Caco-2 (cell line): ENCODE measurements at regions not wholly inside any gene's neighbourhood (a gene's known extent, or its start where the extent isn't known, plus 50 kb on each side); places are given as distances from the start of the nearest gene placed in this dataset.

Source experiments
- BruUV-seq: library from RNA; stranded (reverse); fragments of 400-500 nt; replicated peaks from 2 replicates; lab custom pipeline; 2021; lab: Mats Ljungman, UMichigan
- CTCF ChIA-PET: fragments of 300-600 bp; sonication (Branson Sonifier 250); formaldehyde crosslinking; loops from one replicate; lab custom pipeline; 2022; ENCODE audit warnings: antibody characterized with exemption; lab: Charles Lee
- POLR2A ChIA-PET: fragments of 300-600 bp; sonication (Branson Sonifier 250); formaldehyde crosslinking; loops from one replicate; lab custom pipeline; 2022; ENCODE audit warnings: antibody characterized with exemption; lab: Charles Lee
- DNase-seq, 2 experiments: peaks; one replicate each; pipeline versions ENCODE4 v3.0.0 to v3.0.0-alpha.2; 2020 to 2022
- H3K27me3 ChIP-seq: replicated peaks from 2 replicates; pipeline ENCODE4 v1.6.0; 2011; ENCODE audit warnings: low read length; ENCODE audit not compliant: control insufficient read depth, insufficient read depth
- H3K36me3 ChIP-seq: 2 replicates; pipeline ENCODE4 v1.5.1; 2011; ENCODE audit warnings: low read length; ENCODE audit not compliant: control insufficient read depth, insufficient read depth
- H3K4me1 ChIP-seq: fragments of 250-450 bp; sonication (Bioruptor Pico); 2 replicates; pipeline ENCODE4 v1.5.1; 2020; ENCODE audit warnings: mild to moderate bottlenecking
- H3K4me3 ChIP-seq: 2 replicates; pipeline ENCODE4 v1.5.1; 2011; ENCODE audit warnings: low read depth, mild to moderate bottlenecking, control low read depth, low read length
- H3K9me3 ChIP-seq: fragments of 250-450 bp; sonication (Bioruptor Pico); 2 replicates; pipeline ENCODE4 v1.5.1; 2020; ENCODE audit warnings: mild to moderate bottlenecking, moderate library complexity
- H3K27ac Mint-ChIP-seq: one replicate; pipeline ENCODE4 v1.8.0; 2022; ENCODE audit warnings: mixed read lengths; ENCODE audit not compliant: unreplicated experiment
- H3K27me3 Mint-ChIP-seq: one replicate; pipeline ENCODE4 v1.8.0; 2022; ENCODE audit warnings: mixed read lengths; ENCODE audit not compliant: insufficient read depth, unreplicated experiment
- H3K36me3 Mint-ChIP-seq: one replicate; pipeline ENCODE4 v1.8.0; 2022; ENCODE audit warnings: mild to moderate bottlenecking, mixed read lengths; ENCODE audit not compliant: insufficient read depth, unreplicated experiment
- H3K4me1 Mint-ChIP-seq: one replicate; pipeline ENCODE4 v1.8.0; 2022; ENCODE audit warnings: low read depth, mixed read lengths; ENCODE audit not compliant: unreplicated experiment
- H3K4me3 Mint-ChIP-seq: one replicate; pipeline ENCODE4 v1.8.0; 2022; ENCODE audit warnings: mild to moderate bottlenecking, moderate library complexity, mixed read lengths; ENCODE audit not compliant: unreplicated experiment
- H3K9me3 Mint-ChIP-seq: one replicate; pipeline ENCODE4 v1.8.0; 2022; ENCODE audit warnings: mixed read lengths; ENCODE audit not compliant: unreplicated experiment
- intact Hi-C: fragments of 100-400 bp; cut with micrococcal nuclease; formaldehyde crosslinking; loops from one replicate; pipeline ENCODE4 v1.10.0; 2022; ENCODE audit not compliant: unreplicated experiment
- TF ChIP-seq, protein P1 (sequence below), 2 experiments: fragments of 200-600 bp in 1 of 2; IDR thresholded peaks; 1 replicate in 1 of 2; 2 replicates in 1 of 2; pipeline versions ENCODE4 v1.5.1 to v1.8.0; 2011 to 2022; ENCODE audit warnings: antibody characterized with exemption in 1 of 2, control low read depth in 1 of 2, inconsistent platforms in 1 of 2, low read depth in 1 of 2, low read length in 1 of 2, mild to moderate bottlenecking in 1 of 2, moderate library complexity in 1 of 2; ENCODE audit not compliant: insufficient read depth in 1 of 2, severe bottlenecking in 1 of 2, unreplicated experiment in 1 of 2

- Mint-ChIP-seq H3K27me3 (no peaks in the 10 kb centered on the region), H3K36me3 (peaks cover 5% of the 10 kb centered on the region), H3K9me3 (peaks cover 11% of the 10 kb centered on the region), H3K4me1 (no peaks in the 10 kb centered on the region), H3K4me3 (no peak overlapping the region), H3K27ac (no peak overlapping the region)
- no peak for DNase-seq
- POLR2A ChIA-PET: no interaction called here
- CTCF ChIA-PET: no interaction called here
- no peaks in the 10 kb centered on the region for H3K27me3 ChIP-seq
- no peaks in the 10 kb centered on the region for H3K36me3 ChIP-seq
- intact Hi-C loops: no loop called here
- TF ChIP-seq, protein P1, sequence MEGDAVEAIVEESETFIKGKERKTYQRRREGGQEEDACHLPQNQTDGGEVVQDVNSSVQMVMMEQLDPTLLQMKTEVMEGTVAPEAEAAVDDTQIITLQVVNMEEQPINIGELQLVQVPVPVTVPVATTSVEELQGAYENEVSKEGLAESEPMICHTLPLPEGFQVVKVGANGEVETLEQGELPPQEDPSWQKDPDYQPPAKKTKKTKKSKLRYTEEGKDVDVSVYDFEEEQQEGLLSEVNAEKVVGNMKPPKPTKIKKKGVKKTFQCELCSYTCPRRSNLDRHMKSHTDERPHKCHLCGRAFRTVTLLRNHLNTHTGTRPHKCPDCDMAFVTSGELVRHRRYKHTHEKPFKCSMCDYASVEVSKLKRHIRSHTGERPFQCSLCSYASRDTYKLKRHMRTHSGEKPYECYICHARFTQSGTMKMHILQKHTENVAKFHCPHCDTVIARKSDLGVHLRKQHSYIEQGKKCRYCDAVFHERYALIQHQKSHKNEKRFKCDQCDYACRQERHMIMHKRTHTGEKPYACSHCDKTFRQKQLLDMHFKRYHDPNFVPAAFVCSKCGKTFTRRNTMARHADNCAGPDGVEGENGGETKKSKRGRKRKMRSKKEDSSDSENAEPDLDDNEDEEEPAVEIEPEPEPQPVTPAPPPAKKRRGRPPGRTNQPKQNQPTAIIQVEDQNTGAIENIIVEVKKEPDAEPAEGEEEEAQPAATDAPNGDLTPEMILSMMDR (IDR thresholded peaks at IDR 0.05; ENCODE audit: insufficient read depth in 1 of 2, low read depth in 1 of 2, low read length in 1 of 2, severe bottlenecking in 1 of 2, unreplicated experiment in 1 of 2): no peak
- H3K4me3 ChIP-seq: no peak overlapping the region
- H3K9me3 ChIP-seq: no peaks in the 10 kb centered on the region
- H3K4me1 ChIP-seq: no peaks in the 10 kb centered on the region
- BruUV-seq: no TSS peak
Measured at GRCh38 chrX:78540171-78540570, 119.0 kb downstream of the RTL3 start.

- no peaks in the 10 kb centered on the region for H3K36me3 Mint-ChIP-seq
- TF ChIP-seq, protein P1 (IDR thresholded peaks at IDR 0.05; ENCODE audit: insufficient read depth in 1 of 2, low read depth in 1 of 2, low read length in 1 of 2, severe bottlenecking in 1 of 2, unreplicated experiment in 1 of 2): no peak
- intact Hi-C loops: no loop called here
- no peak overlapping the region for H3K4me3 ChIP-seq
- H3K4me3 Mint-ChIP-seq: no peak overlapping the region
- no peaks in the 10 kb centered on the region for H3K4me1 Mint-ChIP-seq
- no peak for DNase-seq
- no peaks in the 10 kb centered on the region for H3K27me3 ChIP-seq
- H3K36me3 ChIP-seq: no peaks in the 10 kb centered on the region
- no peaks in the 10 kb centered on the region for H3K4me1 ChIP-seq
- no peaks in the 10 kb centered on the region for H3K27me3 Mint-ChIP-seq
- BruUV-seq: no TSS peak
- no peaks in the 10 kb centered on the region for H3K9me3 ChIP-seq
- H3K27ac Mint-ChIP-seq: no peak overlapping the region
- H3K9me3 Mint-ChIP-seq: no peaks in the 10 kb centered on the region
- ChIA-PET CTCF (no interaction called here), POLR2A (no interaction called here)
Measured at GRCh38 chrX:78534221-78534620, 124.9 kb downstream of the RTL3 start.

GRCh38 chrX:78532363-78532762 lies 126.8 kb downstream of the RTL3 start:
- CTCF ChIA-PET: no interaction called here
- Histone ChIP-seq H3K9me3 (no peaks in the 10 kb centered on the region), H3K4me1 (no peaks in the 10 kb centered on the region), H3K27me3 (no peaks in the 10 kb centered on the region), H3K4me3 (no peak overlapping the region), H3K36me3 (no peaks in the 10 kb centered on the region)
- BruUV-seq: no TSS peak
- intact Hi-C loops: no loop called here
- Mint-ChIP-seq H3K27ac (no peak overlapping the region), H3K9me3 (no peaks in the 10 kb centered on the region), H3K36me3 (no peaks in the 10 kb centered on the region), H3K27me3 (no peaks in the 10 kb centered on the region), H3K4me1 (no peaks in the 10 kb centered on the region), H3K4me3 (no peak overlapping the region)
- POLR2A ChIA-PET: no interaction called here
- no peak for DNase-seq
- TF ChIP-seq, protein P1 (IDR thresholded peaks at IDR 0.05; ENCODE audit: insufficient read depth in 1 of 2, low read depth in 1 of 2, low read length in 1 of 2, severe bottlenecking in 1 of 2, unreplicated experiment in 1 of 2): no peak
